GM19438 (cell line): ENCODE measurements at regions not wholly inside any gene's neighbourhood (a gene's known extent, or its start where the extent isn't known, plus 50 kb on each side); places are given as distances from the start of the nearest gene placed in this dataset.

Source experiments
- ATAC-seq: cut with Tn5 transposase; IDR thresholded peaks from one replicate; pipeline ENCODE4 v1.9.1; 2021; ENCODE audit warnings: low read depth; ENCODE audit not compliant: unreplicated experiment

DNA sequence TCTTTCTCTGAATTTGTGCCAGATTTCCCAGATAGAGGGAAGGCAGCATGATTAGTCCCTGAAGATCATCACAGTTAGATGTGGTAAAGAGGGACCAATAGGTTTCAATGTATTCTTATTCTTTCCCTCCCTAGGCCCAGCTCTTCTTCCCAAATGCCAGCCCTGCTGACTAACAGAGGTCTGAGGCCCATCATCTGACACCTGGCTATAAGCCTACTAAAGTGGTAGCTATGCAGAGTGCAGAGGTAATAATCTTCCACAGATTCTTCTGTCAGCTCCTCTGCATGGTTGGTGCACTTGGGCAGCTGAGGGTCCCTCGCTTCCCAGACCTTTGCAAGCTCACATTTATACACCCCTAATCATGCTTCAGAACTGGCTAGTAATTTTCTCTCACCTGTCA lies 63.7 kb upstream of the PZP start:
- no peak for ATAC-seq

DNA sequence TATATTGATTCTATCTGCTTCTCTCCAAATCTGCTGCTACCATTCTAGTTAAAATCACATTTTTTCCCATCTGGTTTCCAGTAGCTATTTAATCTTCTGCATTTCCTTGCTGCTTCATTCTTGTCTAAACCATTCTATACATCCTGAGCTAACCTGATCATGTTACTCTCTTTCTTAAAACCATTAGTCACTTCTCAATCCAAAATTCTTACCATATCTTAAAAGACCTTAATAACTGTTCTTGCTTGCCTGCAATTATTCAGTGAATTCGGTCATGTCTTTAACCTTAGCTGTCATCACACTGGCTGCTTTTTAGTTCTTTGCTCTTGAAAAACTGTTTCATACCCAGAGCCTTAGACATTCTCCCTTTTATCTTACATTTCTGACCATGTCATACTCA lies 56.4 kb upstream of the PZP start:
- no peak for ATAC-seq

DNA sequence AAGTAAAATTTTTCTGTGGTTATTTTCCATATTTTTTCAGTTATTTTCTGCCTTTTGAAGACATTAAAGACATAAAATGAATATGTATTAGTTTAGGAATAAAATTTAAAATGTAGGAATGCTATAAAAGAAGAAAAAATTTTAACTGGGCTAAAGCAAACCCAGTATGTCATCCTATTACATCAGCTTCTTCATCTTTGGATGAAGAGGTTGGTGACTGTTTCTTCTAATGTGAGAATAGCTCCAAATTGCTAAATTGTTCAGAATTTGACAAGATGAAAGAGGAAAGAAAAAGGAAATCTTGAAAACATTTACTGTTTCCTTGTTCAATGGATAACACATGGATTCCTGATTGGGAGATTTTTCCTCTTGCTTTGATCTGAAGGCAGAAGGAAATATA lies 52.7 kb upstream of the PZP start:
- ATAC-seq, result no peak

GRCh38 chr12:9258676-9259075 lies 50.5 kb upstream of the PZP start:
- ATAC-seq, result no peak
